ENCODE measurements at regions not wholly inside any gene's neighbourhood (a gene's known extent, or its start where the extent isn't known, plus 50 kb on each side); places are given as distances from the start of the nearest gene placed in this dataset.

DNA sequence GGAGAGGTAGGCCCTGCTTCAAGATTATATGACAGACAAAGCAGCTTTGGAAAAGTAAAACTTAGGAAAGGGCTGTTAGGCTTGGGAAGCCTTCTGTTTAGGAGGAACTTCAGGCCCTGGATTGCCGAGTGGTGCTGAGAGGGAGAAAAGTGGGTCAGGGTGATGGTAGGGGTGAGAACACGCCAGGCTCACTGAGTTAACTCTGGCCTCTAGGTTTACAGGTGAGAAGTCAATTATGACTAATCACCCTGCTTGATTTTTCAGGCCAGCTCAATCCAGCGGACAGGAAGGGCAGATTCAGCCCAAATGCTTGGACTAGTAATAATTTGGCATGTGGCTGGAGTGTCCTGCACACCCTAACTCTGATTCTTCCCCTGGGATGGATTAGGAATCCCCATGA, 365.1 kb upstream of the LMCD1 start:
- Histone ChIP-seq H3K36me3 (ENCODE audit: insufficient read depth, low read length) (no peaks in the 10 kb centered on the region), H3K9me2 (ENCODE audit: insufficient read depth, low read length) (no peaks in the 10 kb centered on the region), H3K9ac (ENCODE audit: low read length) (no peak overlapping the region), H2AFZ (ENCODE audit: low read depth, low read length) (no peak overlapping the region), H3K4me2 (ENCODE audit: low read length) (no peak overlapping the region), H3F3A (ENCODE audit: insufficient read depth, low read length, poor library complexity, severe bottlenecking) (no peaks in the 10 kb centered on the region), H3K27ac (ENCODE audit: low read length) (no peak overlapping the region), H3K27me3 (ENCODE audit: insufficient read depth, low read depth, low read length) (no peaks in the 10 kb centered on the region), H4K20me1 (ENCODE audit: insufficient read depth) (no peaks in the 10 kb centered on the region), H3K9me3 (ENCODE audit: low read length) (no peaks in the 10 kb centered on the region), H3K4me3 (ENCODE audit: low read length) (no peak overlapping the region), H3K79me2 (replicated peaks; ENCODE audit: insufficient read depth, low read length) (no peaks in the 10 kb centered on the region)
- TF ChIP-seq SMC3 (conservative IDR thresholded peaks at IDR 0.05; ENCODE audit: poor library complexity) (no peak), POLR2AphosphoS5 (IDR thresholded peaks at IDR 0.05) (no peak), MXI1 (conservative IDR thresholded peaks at IDR 0.05; ENCODE audit: poor library complexity, severe bottlenecking) (no peak), EZH2 (IDR thresholded peaks at IDR 0.05; ENCODE audit: borderline replicate concordance, insufficient read depth, low read length, poor library complexity, severe bottlenecking) (no peak), EP300 (conservative IDR thresholded peaks at IDR 0.05; ENCODE audit: poor library complexity, severe bottlenecking) (no peak), RAD21 (conservative IDR thresholded peaks at IDR 0.05) (no peak), TAF1 (IDR thresholded peaks at IDR 0.05; ENCODE audit: low read depth) (no peak)
- TF ChIP-seq, protein P1, sequence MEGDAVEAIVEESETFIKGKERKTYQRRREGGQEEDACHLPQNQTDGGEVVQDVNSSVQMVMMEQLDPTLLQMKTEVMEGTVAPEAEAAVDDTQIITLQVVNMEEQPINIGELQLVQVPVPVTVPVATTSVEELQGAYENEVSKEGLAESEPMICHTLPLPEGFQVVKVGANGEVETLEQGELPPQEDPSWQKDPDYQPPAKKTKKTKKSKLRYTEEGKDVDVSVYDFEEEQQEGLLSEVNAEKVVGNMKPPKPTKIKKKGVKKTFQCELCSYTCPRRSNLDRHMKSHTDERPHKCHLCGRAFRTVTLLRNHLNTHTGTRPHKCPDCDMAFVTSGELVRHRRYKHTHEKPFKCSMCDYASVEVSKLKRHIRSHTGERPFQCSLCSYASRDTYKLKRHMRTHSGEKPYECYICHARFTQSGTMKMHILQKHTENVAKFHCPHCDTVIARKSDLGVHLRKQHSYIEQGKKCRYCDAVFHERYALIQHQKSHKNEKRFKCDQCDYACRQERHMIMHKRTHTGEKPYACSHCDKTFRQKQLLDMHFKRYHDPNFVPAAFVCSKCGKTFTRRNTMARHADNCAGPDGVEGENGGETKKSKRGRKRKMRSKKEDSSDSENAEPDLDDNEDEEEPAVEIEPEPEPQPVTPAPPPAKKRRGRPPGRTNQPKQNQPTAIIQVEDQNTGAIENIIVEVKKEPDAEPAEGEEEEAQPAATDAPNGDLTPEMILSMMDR (IDR thresholded peaks at IDR 0.05; ENCODE audit: poor library complexity, severe bottlenecking), result no peak
- TF ChIP-seq, protein P2, sequence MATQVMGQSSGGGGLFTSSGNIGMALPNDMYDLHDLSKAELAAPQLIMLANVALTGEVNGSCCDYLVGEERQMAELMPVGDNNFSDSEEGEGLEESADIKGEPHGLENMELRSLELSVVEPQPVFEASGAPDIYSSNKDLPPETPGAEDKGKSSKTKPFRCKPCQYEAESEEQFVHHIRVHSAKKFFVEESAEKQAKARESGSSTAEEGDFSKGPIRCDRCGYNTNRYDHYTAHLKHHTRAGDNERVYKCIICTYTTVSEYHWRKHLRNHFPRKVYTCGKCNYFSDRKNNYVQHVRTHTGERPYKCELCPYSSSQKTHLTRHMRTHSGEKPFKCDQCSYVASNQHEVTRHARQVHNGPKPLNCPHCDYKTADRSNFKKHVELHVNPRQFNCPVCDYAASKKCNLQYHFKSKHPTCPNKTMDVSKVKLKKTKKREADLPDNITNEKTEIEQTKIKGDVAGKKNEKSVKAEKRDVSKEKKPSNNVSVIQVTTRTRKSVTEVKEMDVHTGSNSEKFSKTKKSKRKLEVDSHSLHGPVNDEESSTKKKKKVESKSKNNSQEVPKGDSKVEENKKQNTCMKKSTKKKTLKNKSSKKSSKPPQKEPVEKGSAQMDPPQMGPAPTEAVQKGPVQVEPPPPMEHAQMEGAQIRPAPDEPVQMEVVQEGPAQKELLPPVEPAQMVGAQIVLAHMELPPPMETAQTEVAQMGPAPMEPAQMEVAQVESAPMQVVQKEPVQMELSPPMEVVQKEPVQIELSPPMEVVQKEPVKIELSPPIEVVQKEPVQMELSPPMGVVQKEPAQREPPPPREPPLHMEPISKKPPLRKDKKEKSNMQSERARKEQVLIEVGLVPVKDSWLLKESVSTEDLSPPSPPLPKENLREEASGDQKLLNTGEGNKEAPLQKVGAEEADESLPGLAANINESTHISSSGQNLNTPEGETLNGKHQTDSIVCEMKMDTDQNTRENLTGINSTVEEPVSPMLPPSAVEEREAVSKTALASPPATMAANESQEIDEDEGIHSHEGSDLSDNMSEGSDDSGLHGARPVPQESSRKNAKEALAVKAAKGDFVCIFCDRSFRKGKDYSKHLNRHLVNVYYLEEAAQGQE (IDR thresholded peaks at IDR 0.05; ENCODE audit: borderline replicate concordance), result no peak

DNA sequence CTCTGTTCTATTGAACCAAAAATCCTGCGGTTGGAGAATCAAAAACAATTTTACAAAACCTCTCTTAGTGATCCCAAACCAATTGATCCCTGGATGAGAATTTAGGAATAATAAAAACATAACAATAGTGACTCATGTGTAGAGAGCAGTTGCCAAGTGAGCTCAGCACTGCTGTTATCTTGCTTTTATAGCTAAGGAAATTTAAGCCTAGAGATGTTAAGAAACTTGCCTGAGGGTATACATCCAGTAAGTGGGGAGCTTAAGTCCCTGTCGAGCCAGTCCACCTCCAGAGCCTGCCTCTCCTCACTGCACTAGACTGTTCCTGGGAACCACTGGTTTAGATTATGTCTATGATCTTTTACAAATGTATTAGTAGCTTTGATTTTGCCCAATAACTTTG, 358.4 kb upstream of the LMCD1 start:
- Histone ChIP-seq H3F3A (ENCODE audit: insufficient read depth, low read length, poor library complexity, severe bottlenecking) (no peaks in the 10 kb centered on the region), H2AFZ (ENCODE audit: low read depth, low read length) (no peak overlapping the region), H3K9me2 (ENCODE audit: insufficient read depth, low read length) (no peaks in the 10 kb centered on the region), H3K27me3 (ENCODE audit: insufficient read depth, low read depth, low read length) (no peaks in the 10 kb centered on the region), H3K27ac (ENCODE audit: low read length) (no peak overlapping the region), H3K79me2 (replicated peaks; ENCODE audit: insufficient read depth, low read length) (no peaks in the 10 kb centered on the region), H3K9me3 (ENCODE audit: low read length) (no peaks in the 10 kb centered on the region), H3K4me2 (ENCODE audit: low read length) (no peak overlapping the region), H3K9ac (ENCODE audit: low read length) (no peak overlapping the region), H3K36me3 (ENCODE audit: insufficient read depth, low read length) (no peaks in the 10 kb centered on the region), H3K4me3 (ENCODE audit: low read length) (no peak overlapping the region), H4K20me1 (ENCODE audit: insufficient read depth) (no peaks in the 10 kb centered on the region)
- no peak for TF ChIP-seq POLR2AphosphoS5 (IDR thresholded peaks at IDR 0.05)
- no peak for TF ChIP-seq TAF1 (IDR thresholded peaks at IDR 0.05; ENCODE audit: low read depth)
- TF ChIP-seq EZH2 (IDR thresholded peaks at IDR 0.05; ENCODE audit: borderline replicate concordance, insufficient read depth, low read length, poor library complexity, severe bottlenecking), result no peak
- TF ChIP-seq, protein P2 (IDR thresholded peaks at IDR 0.05; ENCODE audit: borderline replicate concordance), result no peak
- no peak for TF ChIP-seq RAD21 (conservative IDR thresholded peaks at IDR 0.05)
- TF ChIP-seq, protein P1 (IDR thresholded peaks at IDR 0.05; ENCODE audit: poor library complexity, severe bottlenecking), result no peak
- TF ChIP-seq EP300 (conservative IDR thresholded peaks at IDR 0.05; ENCODE audit: poor library complexity, severe bottlenecking), result no peak
